ENCODE measurements at regions not wholly inside any gene's neighbourhood (a gene's known extent, or its start where the extent isn't known, plus 50 kb on each side); places are given as distances from the start of the nearest gene placed in this dataset.

DNA sequence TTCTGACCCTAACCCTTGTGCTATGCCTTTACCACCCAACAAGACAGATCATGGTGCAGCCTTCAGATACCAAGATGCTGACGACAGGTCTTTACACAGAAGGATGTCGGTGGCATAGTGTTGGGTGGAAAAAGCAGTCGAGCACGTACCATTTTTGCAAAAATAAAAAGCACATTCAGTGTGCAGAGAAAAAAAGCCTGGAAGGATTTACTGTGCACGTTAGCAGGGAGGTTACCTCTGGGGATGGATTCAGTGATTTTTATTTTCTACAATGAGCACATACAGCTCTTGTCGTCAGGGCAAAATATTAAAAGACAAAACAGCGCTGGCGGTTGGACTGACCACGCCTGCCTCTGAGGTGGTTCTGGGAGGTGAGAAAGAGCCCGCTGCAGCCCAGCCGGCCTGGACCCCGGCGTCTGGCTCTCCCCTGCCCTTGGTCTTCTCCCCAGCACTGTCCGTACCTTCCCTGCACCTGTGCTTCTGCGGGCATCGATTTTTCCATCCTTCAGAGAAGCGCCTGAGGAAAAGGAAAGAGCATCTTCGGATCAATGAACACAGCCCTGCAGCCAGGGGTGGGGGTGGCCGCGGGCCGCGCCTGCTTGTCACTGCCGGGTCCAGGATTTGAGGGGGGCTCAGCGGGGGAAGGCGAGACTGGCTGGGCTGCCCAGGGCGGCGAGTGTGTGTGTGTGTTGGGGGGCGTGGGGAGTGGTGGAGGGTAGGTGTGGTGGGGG, 200.0 kb upstream of the IER5L start:
- DNase-seq = no peak

DNA sequence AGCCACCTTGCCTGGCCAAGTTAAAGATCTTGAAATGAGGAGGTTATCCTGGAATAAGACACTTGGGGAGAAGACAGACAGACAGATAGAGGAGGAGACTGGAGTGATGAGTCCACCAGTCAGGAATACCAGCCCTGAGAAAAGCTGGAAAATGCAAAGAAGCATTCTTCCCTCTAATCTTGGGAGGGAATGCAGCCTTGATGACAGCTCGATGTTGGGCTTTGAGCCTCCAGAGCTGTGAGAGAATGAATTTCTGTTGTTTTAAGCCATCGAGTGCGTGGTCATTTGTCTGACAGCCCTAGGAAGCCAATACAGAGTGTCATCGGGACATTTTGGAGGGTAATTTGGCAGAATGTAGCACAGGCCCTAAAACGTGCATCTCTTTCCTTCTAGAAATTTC, 199.1 kb upstream of the IER5L start:
- DNase-seq = no peak

GRCh38 chr9:129375845-129376244, 197.8 kb upstream of the IER5L start:
- DNase-seq = no peak

GRCh38 chr9:129374651-129375050, 196.6 kb upstream of the IER5L start:
- DNase-seq = no peak

GRCh38 chr9:129374231-129374630, 196.2 kb upstream of the IER5L start:
- no peak for DNase-seq

- DNase-seq = no peak
Measured at GRCh38 chr9:129373361-129373760, 195.3 kb upstream of the IER5L start.

DNA sequence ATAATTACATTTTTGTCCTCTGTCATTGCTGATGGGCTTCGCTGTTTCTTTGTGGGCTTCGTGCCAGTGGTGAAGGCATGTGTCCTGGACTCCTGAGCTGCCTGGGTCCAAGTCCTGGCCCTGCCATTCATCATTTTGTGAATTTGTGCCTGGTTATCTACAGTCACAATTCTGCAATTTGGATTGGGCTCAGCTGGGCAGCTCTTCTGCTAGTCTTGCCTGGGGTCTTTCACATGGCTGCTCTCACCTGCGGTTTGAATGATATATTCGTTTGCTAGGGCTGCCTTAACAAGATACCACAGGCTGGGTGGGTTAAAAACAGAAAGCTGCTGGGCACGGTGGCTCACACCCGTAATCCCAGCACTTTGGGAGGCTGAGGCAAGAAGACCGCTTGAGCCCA, 192.7 kb upstream of the IER5L start:
- DNase-seq = no peak

GRCh38 chr9:129368444-129368978, 190.4 kb upstream of the IER5L start:
- no peak for DNase-seq

DNA sequence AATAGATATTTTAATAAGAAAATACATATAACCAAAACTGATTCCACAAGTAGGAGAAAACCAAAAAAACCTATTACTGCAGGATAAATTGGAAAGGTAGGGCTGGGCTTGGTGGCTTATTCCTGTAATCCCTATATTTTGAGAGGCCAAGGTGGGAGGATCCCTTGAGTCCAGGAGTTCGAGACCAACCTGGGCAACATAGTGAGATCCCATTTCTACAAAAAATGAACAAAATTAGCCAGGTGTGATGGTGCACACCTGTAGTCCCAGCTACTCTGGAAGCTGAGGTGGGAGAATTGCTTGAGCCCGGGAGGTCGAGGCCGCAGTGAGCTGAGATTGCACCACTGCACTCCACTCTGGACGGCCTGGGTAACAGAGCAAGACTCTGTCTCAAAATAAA, 189.2 kb upstream of the IER5L start:
- no peak for DNase-seq

DNA sequence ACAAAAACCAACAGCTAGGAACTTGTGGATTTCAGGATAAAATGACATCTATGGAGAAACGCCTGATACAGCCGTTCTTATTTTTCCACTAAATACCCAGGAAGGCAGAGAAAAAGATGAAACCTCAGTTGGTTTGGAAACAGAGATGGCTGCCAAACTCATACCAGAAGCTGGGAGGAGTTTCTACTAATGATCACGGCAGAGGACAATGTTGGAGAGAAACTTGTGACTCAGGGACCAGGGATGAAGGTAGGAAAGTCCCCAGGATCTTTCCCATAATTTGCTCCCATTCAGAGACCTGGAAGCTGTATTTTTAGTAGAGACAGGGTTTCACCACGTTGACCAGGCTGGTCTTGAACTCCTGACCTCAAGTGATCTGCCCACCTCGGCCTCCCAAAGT, 187.1 kb upstream of the IER5L start:
- no peak for DNase-seq

- DNase-seq = no peak
Measured at GRCh38 chr9:129363216-129363873, 185.3 kb upstream of the IER5L start.

- DNase-seq = no peak
Measured at GRCh38 chr9:129362287-129363000, 184.4 kb upstream of the IER5L start.

- no peak for DNase-seq
Measured at GRCh38 chr9:129361196-129361595, 183.1 kb upstream of the IER5L start.

- no peak for DNase-seq
Measured at GRCh38 chr9:129359916-129360536, 182.0 kb upstream of the IER5L start.

GRCh38 chr9:129359162-129359811, 181.2 kb upstream of the IER5L start:
- DNase-seq = no peak

DNA sequence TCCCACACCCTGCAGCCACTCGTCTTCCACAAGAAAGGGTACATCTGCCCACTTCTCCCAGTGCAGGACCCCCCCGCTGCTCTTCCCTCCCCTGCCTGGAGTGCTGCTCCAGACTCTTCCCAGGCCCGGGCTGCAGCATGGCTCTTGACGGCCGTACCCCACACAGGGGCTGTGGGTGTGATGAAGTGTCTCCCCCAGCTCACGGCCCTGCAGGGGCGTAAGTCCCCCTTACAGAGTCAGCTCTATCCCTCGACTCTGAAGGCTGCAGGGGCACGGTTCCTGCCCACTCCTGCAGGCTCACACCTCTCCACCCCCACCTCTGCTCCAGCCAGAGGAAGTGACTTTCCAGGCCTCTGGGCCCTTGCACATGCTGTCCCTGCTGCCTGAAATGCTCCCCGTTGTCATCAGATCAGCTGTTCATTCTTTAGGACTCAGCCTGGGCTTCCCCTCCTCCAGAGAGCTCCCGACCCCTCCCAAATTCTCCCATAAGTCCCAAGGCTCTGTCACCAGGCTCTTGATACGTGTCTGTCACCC, 180.6 kb upstream of the IER5L start:
- DNase-seq = no peak

DNA sequence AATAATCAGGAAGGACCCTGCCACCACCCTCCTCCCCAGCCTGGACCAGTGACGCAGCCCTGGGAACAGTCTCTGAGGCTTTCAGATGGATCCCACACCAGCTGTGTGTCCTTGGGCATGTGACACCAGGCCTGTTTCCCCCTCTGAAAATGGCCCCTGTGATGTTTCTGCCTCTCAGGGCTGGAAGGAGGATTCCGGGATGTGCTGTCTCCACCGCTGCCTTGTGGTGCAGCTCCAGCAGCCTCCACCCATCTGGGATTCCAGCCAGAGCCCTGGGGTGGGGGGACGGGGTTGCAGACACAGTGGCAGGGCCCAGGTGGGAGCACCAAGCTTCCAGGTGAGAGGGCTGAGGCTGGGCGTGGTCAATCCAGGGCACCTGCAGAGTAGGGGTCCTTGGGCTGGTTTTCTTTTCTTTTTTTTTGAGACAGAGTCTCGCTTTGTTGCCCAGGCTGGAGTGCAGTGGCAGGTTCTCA, 179.7 kb upstream of the IER5L start:
- DNase-seq = no peak

DNA sequence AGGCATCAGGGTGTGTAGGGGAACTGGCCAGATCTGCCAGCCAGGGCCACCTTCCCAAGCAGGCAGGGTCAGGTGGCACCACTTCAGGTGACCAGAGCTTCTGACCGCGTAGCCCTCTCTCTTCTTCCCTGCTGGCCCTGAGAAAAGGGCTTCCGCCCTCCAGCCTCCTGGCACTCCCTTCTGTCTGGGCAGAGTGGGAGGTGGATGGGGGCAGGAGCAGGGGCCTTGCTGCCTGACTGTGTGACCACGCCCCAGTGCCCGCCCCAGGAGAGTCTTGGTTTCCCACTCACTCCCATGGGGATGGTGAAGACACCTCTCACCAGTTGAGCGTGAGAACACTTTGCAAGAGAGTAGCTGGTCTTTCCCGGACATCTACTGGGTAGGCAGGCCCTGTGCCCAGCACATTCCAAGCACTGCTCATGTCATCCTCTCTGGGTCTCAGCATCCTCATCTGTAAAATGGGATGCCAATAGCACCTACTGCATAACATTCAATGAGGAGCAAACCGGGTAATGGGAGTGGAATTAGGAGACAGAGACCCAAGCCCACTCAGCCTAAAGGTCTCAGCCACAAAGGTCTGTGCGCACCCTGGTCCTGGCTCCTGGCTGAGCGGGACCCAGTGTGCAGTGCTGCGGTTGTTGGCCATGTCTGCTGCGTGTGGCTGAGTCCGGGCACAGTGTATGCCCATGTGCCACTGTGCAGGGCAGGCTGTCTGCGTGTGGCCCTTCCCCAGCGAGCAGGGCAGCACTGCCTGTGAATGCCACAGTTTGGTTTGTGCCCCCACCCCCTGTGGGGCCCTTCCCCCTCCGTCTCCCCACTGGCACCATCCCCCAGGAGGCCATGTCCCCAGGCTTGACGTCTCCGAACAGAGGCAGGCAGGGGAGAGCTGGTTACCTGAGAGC, 179.1 kb upstream of the IER5L start:
- DNase-seq = no peak

- no peak for DNase-seq
Measured at GRCh38 chr9:129355631-129356030, 177.6 kb upstream of the IER5L start.

GRCh38 chr9:129354498-129354897, 176.4 kb upstream of the IER5L start:
- DNase-seq = no peak

- no peak for DNase-seq
Measured at GRCh38 chr9:129353697-129354336, 175.8 kb upstream of the IER5L start.
